NCI-H82 treated with DMSO at 0.1 percent for 48 hours (cell line): ENCODE measurements at regions not wholly inside any gene's neighbourhood (a gene's known extent, or its start where the extent isn't known, plus 50 kb on each side); places are given as distances from the start of the nearest gene placed in this dataset.
A peak's percentile ranks its signal among the peaks of the same experiment; 100 is the strongest.

ENCODE experiments used
- DNase-seq: peaks from one replicate; lab custom pipeline; 2025; ENCODE audit not compliant: unreplicated experiment; lab: John Stamatoyannopoulos, UW

- DNase-seq, result no peak
Measured at GRCh38 chr5:167167191-167167795, 1124.2 kb upstream of the WWC1 start.

DNA sequence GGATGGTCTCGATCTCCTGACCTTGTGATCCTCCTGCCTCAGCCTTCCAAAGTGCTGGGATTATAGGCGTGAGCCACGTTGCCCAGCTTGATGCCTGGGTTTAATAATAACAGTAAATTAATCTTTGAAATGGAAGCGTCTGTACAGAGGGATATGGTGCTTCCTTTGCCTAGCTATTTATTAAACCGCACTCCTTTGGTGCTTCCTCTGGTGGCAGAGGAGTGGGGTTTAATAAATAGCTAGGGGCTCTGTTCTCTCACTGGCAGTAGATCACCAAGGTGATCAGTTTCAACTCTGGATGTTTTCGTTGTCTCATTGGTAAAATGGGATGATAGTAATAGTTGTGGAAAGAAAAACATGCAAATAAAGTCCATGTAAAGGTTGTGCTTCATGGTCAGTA is 1122.5 kb upstream of the WWC1 start:
- no peak for DNase-seq

- DNase-seq, result no peak
Measured at GRCh38 chr5:167171056-167171455, 1120.4 kb upstream of the WWC1 start.

- DNase-seq, result peak; percentile 46
Measured at GRCh38 chr5:167177736-167178135, 1113.7 kb upstream of the WWC1 start.

DNA sequence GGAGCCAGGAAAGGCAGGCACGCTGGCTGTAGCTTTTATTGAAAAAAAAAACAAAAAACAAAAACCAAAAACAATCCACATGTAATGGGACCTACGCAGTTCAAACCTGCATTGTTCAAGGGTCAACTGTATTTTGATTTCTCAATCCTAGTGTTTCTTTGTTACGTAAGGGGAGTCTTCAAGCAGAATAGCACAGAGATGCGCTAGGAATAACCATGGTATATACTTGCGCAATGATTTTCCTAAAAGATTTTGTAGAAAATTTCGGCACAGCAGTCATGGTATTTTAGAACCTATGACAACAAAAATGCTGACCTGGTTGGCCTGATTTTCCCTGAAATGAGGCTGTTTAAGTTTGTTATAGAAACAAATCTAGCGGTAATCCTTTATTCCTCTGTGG is 1110.5 kb upstream of the WWC1 start:
- DNase-seq, result no peak

DNA sequence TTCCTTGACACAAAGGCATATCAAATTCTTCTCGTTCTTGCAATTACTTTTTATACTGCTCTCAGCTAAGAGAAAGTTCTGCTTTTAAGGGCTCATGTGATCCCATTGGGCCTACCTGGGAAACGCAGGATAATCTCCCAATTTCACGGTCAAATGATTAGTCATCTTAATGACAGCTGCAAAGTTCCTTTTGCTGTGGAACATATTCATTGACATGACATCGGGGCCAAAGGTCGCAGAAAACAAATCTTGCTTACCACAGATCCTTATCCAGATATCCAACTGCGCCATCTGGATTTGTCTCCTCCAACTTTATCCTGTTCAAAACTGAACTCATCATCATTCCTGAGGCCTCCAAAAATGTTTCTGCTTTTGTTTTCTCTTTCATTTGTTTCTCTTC is 1085.6 kb upstream of the WWC1 start:
- DNase-seq, result no peak

- DNase-seq, result no peak
Measured at GRCh38 chr5:167207081-167207480, 1084.4 kb upstream of the WWC1 start.

GRCh38 chr5:167208911-167209310 is 1082.5 kb upstream of the WWC1 start:
- DNase-seq, result no peak

DNA sequence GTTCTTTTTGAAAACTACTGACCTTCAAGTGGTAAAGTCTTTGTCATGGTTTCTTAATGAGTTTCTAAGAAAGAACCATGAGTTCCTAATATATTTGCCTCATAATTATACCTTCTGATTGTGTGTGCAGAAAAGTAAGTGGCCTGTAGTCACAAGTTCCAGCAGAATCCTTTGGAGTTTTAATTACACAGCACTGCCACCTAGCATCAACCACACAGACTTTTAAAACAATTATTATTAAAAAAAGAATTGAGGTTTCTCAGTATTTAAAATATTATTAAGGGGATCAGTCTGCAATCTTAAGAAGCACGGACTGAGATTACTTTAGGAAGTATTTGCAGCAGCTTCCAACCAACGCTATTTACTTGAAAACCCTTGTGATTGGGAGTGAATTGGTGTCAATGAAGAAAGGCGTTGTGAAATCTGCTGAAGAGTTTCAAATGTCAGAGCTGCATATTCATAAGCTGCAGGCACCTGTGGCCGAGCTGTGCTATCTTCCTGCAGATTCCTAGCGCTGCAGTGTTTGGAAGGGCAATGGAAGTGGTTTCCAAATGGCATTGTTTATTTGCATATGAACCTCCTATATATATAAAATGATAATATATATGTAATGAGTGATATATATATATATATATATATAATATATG is 1074.2 kb upstream of the WWC1 start:
- DNase-seq, result no peak

DNA sequence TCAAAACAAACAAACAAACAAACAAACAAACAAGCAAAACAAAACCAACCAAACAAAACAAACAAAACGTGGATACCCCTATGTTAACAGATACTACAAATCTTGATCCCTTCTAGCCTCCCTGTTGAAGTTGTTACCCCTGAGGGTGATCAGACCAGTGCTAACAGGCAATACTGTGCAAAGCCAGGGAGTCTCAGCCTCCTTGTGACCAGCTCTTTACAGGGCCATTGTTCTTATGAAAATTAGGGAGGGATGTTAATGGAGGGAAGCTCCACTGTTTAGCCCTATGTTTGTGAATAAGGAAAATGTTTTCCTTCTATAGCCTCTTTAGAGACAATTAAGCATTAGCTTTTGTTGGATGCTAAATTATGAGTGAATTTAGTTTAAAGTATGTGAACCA is 1072.1 kb upstream of the WWC1 start:
- DNase-seq, result no peak

DNA sequence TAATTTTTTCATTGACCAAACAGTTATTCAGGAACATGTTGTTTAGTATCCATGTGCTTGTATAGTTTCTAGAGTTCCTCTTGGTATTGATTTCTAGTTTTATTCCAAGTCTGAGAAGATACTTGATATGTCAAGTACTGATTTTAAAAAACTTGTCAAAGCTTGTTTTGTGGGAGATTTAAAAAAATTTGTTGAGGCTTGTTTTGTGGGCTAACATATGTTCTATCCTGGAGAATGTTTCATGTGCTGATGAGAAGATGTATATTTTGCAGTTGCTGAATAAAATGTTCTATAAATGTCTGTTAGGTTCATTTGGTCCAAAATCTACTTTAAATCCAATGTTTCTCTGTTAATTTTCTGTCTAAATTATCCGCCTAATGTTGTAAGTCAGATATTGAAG is 1065.1 kb upstream of the WWC1 start:
- DNase-seq, result no peak

GRCh38 chr5:167228134-167228533 is 1063.3 kb upstream of the WWC1 start:
- DNase-seq, result no peak

DNA sequence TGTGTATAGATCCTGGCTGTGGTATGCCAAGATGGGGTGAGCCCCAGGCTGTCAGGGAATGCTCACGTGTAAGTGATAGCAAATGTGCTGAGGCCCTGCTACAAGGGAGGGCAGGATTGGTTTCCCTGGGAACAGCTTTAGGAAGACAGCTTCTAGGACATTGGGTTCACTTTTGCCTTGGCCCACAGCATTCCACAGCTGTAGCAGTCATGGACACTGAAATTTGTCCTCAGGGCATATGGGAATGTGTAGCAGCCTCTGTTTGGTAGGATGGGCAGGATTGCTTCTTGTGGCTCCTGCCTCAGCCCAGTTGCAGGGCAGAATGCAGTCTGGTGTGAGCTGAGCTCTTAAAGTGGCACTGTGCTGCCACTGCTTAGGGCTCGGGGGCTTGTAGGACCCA is 1061.7 kb upstream of the WWC1 start:
- no peak for DNase-seq

DNA sequence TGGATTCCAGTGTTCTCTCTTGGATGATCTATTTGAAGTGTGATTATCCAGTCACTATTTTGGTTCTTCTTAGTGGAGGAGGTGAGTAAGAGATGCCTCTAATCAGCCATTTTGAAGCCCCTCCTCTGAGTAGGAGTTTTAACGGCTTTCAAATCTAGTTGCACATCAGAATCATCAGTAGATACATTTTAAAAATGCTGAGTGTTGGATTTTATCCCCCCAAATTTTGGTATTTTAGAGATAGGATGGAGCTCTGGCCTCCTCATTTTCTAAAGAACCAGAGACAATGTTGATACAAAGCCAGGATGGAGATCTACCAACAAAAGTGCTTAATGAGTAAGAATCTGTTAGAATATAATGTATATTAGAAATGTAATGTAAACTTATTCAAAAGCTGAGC is 1061.0 kb upstream of the WWC1 start:
- no peak for DNase-seq

- DNase-seq, result no peak
Measured at GRCh38 chr5:167232675-167233311, 1058.7 kb upstream of the WWC1 start.

DNA sequence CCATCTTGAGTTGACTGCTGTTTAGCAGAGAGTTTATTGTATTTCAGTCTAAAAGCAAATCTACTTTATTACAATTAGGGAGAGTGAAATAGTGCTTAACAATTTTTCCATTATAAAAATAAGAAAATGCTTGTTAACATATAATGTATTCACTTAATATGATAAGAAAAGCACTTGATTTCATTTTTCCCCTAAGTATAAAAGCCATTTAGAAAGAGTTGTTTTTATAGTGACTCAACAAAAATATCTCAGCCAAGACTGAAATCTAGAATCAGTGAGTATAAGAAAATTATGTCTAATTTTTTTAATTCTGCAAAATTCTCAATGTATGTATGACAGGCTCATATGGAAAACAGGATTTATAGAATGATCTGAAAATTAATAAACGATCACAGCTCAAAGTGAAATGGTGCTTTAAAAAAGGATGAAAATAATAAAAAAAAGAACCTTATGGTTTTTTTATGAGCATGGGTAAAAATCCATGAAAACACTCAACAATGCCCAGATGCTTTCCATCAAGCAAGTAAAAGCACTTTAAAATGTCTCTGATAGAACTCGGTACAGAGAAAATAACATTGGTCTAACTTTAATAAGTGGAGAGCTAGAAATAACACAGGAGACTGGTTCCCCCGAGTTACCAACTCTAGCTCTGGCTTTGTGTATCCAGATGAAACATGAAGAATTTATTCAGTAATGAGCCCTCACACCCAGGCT is 1057.8 kb upstream of the WWC1 start:
- DNase-seq, result no peak

- DNase-seq, result no peak
Measured at GRCh38 chr5:167241436-167242067, 1049.9 kb upstream of the WWC1 start.

DNA sequence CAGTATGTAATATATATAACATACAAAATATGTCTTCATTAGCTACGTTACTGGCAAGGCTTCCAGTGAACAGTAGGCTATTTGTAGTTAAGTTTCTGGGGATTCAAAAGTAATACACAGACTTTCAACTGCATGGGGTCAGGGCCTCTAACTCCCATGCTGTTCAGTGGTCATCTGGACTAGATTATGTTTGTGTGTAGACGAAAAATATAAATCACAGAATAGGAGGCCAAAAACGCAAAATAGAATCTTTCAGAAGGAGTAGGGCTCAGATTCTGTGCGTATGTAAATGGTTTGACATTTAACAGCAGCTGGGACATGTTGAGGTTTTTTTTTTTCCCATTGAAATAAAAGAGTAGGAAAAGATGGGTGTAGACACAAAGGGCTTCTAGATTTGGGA is 1048.7 kb upstream of the WWC1 start:
- DNase-seq, result no peak

GRCh38 chr5:167243463-167243862 is 1048.0 kb upstream of the WWC1 start:
- DNase-seq, result no peak

DNA sequence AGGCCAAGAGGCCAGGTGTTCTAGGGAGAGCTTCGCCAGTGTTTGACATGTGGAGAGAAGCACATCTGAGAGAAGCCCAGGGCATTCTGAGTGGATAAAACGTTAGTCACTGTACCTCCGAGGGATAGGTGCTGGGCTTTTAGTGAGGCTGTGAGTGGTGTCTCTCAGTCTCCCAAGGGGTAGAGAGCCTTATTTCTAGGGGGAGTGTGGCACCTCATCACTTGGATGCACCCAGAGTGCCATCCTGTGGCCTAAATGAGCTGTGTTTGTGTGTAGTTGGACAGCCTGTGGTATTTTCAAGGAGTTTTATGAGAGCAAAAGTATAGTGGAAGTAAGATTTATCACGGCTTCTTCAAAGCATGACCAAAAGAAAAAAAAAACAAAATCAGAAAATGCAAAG is 1046.9 kb upstream of the WWC1 start:
- peak; percentile 24 for DNase-seq

GRCh38 chr5:167245868-167246267 is 1045.6 kb upstream of the WWC1 start:
- DNase-seq, result no peak

DNA sequence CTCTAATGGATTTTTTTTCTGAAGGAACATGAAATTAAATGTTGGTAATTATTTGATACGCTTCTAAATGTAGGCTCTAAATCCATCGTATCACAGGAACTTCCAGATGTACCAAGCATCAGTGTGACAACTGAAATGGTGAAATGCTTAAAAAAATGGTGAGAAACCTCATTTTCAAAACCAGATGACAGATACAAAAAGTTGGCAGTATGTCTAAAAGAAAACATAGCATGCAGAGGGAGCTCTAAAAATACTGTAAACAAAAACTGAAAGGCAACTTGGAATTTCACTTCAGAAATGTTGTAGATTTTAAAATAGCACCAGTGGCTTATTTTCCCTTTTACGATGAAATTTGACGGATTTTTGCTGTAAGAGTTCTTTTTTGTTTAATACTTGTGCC is 1043.6 kb upstream of the WWC1 start:
- DNase-seq, result no peak
